ENCODE measurements at regions not wholly inside any gene's neighbourhood (a gene's known extent, or its start where the extent isn't known, plus 50 kb on each side); places are given as distances from the start of the nearest gene placed in this dataset.

DNA sequence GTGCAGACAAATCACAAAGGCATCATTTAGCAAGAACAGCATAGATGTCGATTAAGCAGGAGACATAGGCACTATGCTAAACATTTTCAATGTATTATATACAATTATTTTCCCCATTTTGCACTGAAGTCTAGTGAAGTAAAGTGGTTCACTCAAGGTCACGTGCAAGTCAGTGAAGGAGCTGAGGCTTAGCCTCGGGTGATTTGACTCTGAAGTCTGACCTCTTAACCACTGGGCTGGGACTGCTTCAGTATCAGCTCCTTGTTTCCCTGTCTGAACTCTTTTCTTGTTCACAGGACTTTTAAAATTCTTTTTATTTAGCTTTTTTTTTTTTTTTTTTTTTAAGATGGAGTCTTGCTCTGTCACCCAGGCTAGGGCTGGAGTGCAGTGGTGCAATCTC is 262.7 kb downstream of the DRD1 start:
- TF ChIP-seq, protein P1, sequence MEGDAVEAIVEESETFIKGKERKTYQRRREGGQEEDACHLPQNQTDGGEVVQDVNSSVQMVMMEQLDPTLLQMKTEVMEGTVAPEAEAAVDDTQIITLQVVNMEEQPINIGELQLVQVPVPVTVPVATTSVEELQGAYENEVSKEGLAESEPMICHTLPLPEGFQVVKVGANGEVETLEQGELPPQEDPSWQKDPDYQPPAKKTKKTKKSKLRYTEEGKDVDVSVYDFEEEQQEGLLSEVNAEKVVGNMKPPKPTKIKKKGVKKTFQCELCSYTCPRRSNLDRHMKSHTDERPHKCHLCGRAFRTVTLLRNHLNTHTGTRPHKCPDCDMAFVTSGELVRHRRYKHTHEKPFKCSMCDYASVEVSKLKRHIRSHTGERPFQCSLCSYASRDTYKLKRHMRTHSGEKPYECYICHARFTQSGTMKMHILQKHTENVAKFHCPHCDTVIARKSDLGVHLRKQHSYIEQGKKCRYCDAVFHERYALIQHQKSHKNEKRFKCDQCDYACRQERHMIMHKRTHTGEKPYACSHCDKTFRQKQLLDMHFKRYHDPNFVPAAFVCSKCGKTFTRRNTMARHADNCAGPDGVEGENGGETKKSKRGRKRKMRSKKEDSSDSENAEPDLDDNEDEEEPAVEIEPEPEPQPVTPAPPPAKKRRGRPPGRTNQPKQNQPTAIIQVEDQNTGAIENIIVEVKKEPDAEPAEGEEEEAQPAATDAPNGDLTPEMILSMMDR (IDR thresholded peaks at IDR 0.05; ENCODE audit: low read depth, low read length) = no peak
- H3K36me3 ChIP-seq = no peaks in the 10 kb centered on the region
- no peak for DNase-seq

GRCh38 chr5:175170899-175171298 is 273.1 kb downstream of the DRD1 start:
- Histone ChIP-seq H3K4me3 (ENCODE audit: low read depth, low read length) (no peak overlapping the region), H3K9me3 (ENCODE audit: severe bottlenecking) (no peaks in the 10 kb centered on the region), H3K27me3 (ENCODE audit: insufficient read depth, low read depth, severe bottlenecking) (peaks cover 48% of the 10 kb centered on the region), H3K27ac (no peak overlapping the region), H3K36me3 (no peaks in the 10 kb centered on the region)
- TF ChIP-seq, protein P1 (IDR thresholded peaks at IDR 0.05; ENCODE audit: low read depth, low read length) = no peak
- no peak for DNase-seq

More for the DNA sequence above, 262.7 kb downstream of the DRD1 start:
- H3K4me3 ChIP-seq (ENCODE audit: low read depth, low read length) = no peak overlapping the region
- H3K27me3 ChIP-seq (ENCODE audit: insufficient read depth, low read depth, severe bottlenecking) = peaks cover 68% of the 10 kb centered on the region
- H3K27ac ChIP-seq = no peak overlapping the region
- H3K9me3 ChIP-seq (ENCODE audit: severe bottlenecking) = no peaks in the 10 kb centered on the region

DNA sequence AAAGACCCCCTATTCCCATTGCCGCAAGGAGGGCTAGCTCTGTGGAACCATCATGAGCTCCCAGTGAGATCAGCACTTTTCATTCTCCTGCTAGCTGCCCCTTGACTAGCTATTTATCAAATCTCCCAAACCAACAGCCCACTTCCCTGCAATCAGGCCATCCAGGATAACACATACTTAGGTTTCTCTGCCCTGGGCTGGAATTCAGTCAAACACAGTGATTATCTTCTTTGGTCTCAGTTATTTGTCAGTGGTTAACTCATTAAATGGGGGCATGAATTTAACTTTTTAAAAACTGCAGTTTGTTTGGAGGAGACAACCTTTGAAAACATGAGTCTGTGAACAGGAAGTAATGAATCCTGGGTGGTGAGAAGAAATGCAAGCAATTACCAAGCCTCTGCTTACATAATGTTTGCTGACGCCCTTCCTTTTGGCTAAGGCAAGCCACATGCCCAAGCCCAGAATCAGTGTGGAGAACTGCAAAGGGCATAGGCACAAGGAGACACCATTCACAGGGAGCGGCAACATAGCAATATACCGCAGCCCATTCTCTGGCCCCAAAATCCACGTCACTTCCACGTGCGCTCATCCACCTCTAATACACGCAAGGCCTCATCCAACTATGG is 275.0 kb downstream of the DRD1 start:
- H3K9me3 ChIP-seq (ENCODE audit: severe bottlenecking) = no peaks in the 10 kb centered on the region
- no peaks in the 10 kb centered on the region for H3K36me3 ChIP-seq
- H3K27ac ChIP-seq = no peak overlapping the region
- no peak for DNase-seq
- peaks cover 48% of the 10 kb centered on the region for H3K27me3 ChIP-seq (ENCODE audit: insufficient read depth, low read depth, severe bottlenecking)
- TF ChIP-seq, protein P1 (IDR thresholded peaks at IDR 0.05; ENCODE audit: low read depth, low read length) = no peak
- no peak overlapping the region for H3K4me3 ChIP-seq (ENCODE audit: low read depth, low read length)

- no peak for DNase-seq
- H3K36me3 ChIP-seq = no peaks in the 10 kb centered on the region
- H3K27me3 ChIP-seq (ENCODE audit: insufficient read depth, low read depth, severe bottlenecking) = peaks cover 64% of the 10 kb centered on the region
- H3K4me3 ChIP-seq (ENCODE audit: low read depth, low read length) = no peak overlapping the region
- TF ChIP-seq, protein P1 (IDR thresholded peaks at IDR 0.05; ENCODE audit: low read depth, low read length) = no peak
- H3K9me3 ChIP-seq (ENCODE audit: severe bottlenecking) = no peaks in the 10 kb centered on the region
- no peak overlapping the region for H3K27ac ChIP-seq
Observed at GRCh38 chr5:175166026-175166425, 278.0 kb downstream of the DRD1 start.

- Histone ChIP-seq H3K36me3 (no peaks in the 10 kb centered on the region), H3K27ac (no peak overlapping the region), H3K9me3 (ENCODE audit: severe bottlenecking) (no peaks in the 10 kb centered on the region), H3K27me3 (ENCODE audit: insufficient read depth, low read depth, severe bottlenecking) (peaks cover 71% of the 10 kb centered on the region), H3K4me3 (ENCODE audit: low read depth, low read length) (no peak overlapping the region)
- TF ChIP-seq, protein P1 (IDR thresholded peaks at IDR 0.05; ENCODE audit: low read depth, low read length) = no peak
- no peak for DNase-seq
Observed at GRCh38 chr5:175163586-175164275, 280.3 kb downstream of the DRD1 start.
